MM.1S (cell line): ENCODE measurements at regions not wholly inside any gene's neighbourhood (a gene's known extent, or its start where the extent isn't known, plus 50 kb on each side); places are given as distances from the start of the nearest gene placed in this dataset.

Experiments used
- EZH2 ChIP-seq: fragments of 300-600 bp; sonication (generic); optimal IDR thresholded peaks from 2 replicates; pipeline ENCODE3; 2017; ENCODE audit warnings: low read depth, mild to moderate bottlenecking, antibody characterized with exemption, low read length, mixed read lengths
- EZH2phosphoT487 ChIP-seq: fragments of 300-600 bp; sonication (generic); IDR thresholded peaks from 2 replicates; pipeline ENCODE4 v1.6.1; 2018; ENCODE audit warnings: antibody characterized with exemption, low read length

DNA sequence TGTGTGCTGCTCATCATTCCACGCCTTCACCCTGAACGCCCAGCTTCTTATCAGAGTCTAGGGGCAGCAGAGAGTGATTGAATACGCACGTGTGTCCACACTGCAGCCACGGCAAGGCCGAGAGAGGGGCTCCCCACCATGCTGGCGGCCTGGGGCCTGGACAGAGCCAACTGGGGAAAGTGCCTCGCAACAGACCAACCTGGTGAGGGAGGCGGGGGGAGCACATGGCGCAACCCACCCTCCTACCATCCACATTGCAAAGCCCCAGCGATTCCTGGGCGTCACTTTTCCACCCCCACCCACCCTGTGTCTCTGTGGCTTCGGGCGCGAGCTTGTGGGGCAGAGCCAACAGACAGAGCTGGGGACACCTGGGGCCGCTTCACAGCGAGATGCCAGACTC is 66.4 kb upstream of the DUSP22 start:
- TF ChIP-seq EZH2phosphoT487 (no peak), EZH2 (no peak)
